ENCODE measurements at regions not wholly inside any gene's neighbourhood (a gene's known extent, or its start where the extent isn't known, plus 50 kb on each side); places are given as distances from the start of the nearest gene placed in this dataset.

DNA sequence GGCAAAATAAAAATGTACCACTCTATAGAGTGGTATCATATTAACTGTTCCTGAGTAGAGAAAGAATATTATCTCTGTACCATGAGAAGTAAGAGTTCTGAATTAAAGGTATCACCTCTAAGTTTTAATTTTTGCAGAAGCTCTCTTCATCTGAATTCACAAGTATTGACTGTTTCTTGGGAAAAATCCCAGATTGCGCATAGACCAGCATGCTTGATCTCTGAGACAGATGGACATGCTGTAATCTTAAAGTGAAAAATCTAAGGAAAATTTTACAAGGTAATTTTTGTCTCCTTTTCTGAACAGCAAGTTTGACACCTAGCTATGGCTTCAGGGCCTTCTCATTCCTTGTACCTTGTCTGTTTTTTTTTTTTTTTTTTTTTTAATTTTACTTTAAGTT is 1050.7 kb upstream of the RBFOX1 start:
- ATAC-seq (ENCODE audit: low read depth): no peak
- no peak overlapping the region for H4K91ac ChIP-seq (ENCODE audit: insufficient read depth, low read depth, low read length)
- no peak overlapping the region for H4K8ac ChIP-seq (ENCODE audit: low read depth in 2 of 2, low read length in 2 of 2)
- no peak overlapping the region for H2AK9ac ChIP-seq (replicated peaks; ENCODE audit: low read depth, low read length, poor library complexity)
- no peak overlapping the region for H3K56ac ChIP-seq (ENCODE audit: extremely low read depth, insufficient read depth, low read length)
- H3K9me3 ChIP-seq (ENCODE audit: control insufficient read depth, insufficient read depth, low read length): peaks cover 11% of the 10 kb centered on the region; the same call in 1 of the 2 replicates
- no peaks in the 10 kb centered on the region for H3K9me1 ChIP-seq (ENCODE audit: insufficient read depth, low read length)
- no peak overlapping the region for H3K4me3 ChIP-seq (ENCODE audit: insufficient read depth, low read depth, low read length)
- H3K14ac ChIP-seq (replicated peaks; ENCODE audit: low read depth, low read length): no peak overlapping the region
- no peak overlapping the region for H2BK5ac ChIP-seq (ENCODE audit: low read depth, low read length, poor library complexity, severe bottlenecking)
- H3K36me3 ChIP-seq (ENCODE audit: control insufficient read depth, insufficient read depth, low read length): no peaks in the 10 kb centered on the region
- ChIA-PET POLR2A (ENCODE audit: unreplicated experiment) (no interaction called here), CTCF (no interaction called here)
- no peaks in the 10 kb centered on the region for H3K27me3 ChIP-seq (ENCODE audit: control insufficient read depth, insufficient read depth, low read length)
- no peak overlapping the region for H4K5ac ChIP-seq (ENCODE audit: low read depth, low read length)
- no peaks in the 10 kb centered on the region for H3K79me1 ChIP-seq (ENCODE audit: low read depth in 1 of 2, low read length in 2 of 2)
- no peak overlapping the region for H2AK5ac ChIP-seq (ENCODE audit: low read depth, low read length)
- TF ChIP-seq POLR2A (IDR thresholded peaks at IDR 0.05; ENCODE audit: low read depth, low read length) (no peak), NFE2L2 (IDR thresholded peaks at IDR 0.05; ENCODE audit: low read depth, low read length) (no peak), RCOR1 (IDR thresholded peaks at IDR 0.05; ENCODE audit: insufficient replicate concordance, low read length) (no peak), SMC3 (IDR thresholded peaks at IDR 0.05; ENCODE audit: low read depth, low read length) (no peak)
- H4K20me1 ChIP-seq (ENCODE audit: insufficient read depth, low read length): no peaks in the 10 kb centered on the region
- dilution Hi-C loops (cut with HindIII; ENCODE audit: low sequenced_read_pairs, unreplicated experiment) (no loop called here), intact Hi-C loops (cut with micrococcal nuclease) (no loop called here), in situ Hi-C loops (cut with MboI; ENCODE audit: low sequenced_read_pairs) (no loop called here)
- H2BK20ac ChIP-seq (ENCODE audit: low read depth, low read length): no peak overlapping the region
- no peak overlapping the region for H3K27ac ChIP-seq (ENCODE audit: insufficient read depth, low read length)
- no peak overlapping the region for H3K18ac ChIP-seq (ENCODE audit: low read depth, low read length)
- no TSS peak for BruUV-seq (replicated peaks)
- H2BK15ac ChIP-seq (ENCODE audit: low read depth, low read length): no peak overlapping the region
- no peak overlapping the region for H3K9ac ChIP-seq (ENCODE audit: low read depth, low read length)
- DNase-seq: no peak
- no peak overlapping the region for H3K23ac ChIP-seq (ENCODE audit: low read depth, low read length)
- H2BK120ac ChIP-seq (ENCODE audit: low read depth, low read length): no peak overlapping the region
- H3K4me2 ChIP-seq (ENCODE audit: low read depth, low read length): no peak overlapping the region
- no peak overlapping the region for H2AFZ ChIP-seq (replicated peaks; ENCODE audit: low read length, poor library complexity)
- H3K4me1 ChIP-seq (ENCODE audit: control insufficient read depth, insufficient read depth, low read length): no peaks in the 10 kb centered on the region
- no CpG with 5 or more reads among the region's 1 CpG for WGBS, 2 experiments (ENCODE audit: extremely low coverage in 2 of 2, insufficient read length in 1 of 2)
- no peak overlapping the region for H3K4ac ChIP-seq (ENCODE audit: low read depth, low read length)
